ENCODE measurements at regions not wholly inside any gene's neighbourhood (a gene's known extent, or its start where the extent isn't known, plus 50 kb on each side); places are given as distances from the start of the nearest gene placed in this dataset.

DNA sequence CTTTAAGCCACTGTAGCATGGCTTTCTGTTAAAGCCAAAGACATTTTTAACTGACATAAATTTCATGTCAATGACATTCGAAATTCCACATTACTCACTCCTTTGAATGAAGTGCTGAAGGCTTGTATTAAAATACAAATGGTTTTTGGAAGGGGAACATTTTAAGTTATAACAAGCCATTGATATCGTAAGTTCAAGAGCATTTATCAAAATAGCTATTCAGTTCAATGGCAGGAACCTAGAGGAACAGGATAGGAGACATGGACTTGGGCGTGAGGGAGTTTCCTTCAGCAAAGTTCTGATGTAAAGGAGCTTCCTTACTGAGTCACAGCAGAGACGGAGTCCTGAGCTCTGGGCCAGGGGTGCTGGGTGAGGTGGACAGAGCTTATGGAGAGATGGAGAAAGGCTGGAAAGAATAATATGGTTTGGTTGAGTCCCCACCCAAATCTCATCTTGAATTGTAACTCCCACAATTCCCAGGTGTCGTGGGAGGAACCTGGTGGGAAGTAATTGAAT is 631.8 kb downstream of the BNC2 start:
- TF ChIP-seq EZH2 (IDR thresholded peaks at IDR 0.05; ENCODE audit: low read depth), result no peak
- TF ChIP-seq, protein P1, sequence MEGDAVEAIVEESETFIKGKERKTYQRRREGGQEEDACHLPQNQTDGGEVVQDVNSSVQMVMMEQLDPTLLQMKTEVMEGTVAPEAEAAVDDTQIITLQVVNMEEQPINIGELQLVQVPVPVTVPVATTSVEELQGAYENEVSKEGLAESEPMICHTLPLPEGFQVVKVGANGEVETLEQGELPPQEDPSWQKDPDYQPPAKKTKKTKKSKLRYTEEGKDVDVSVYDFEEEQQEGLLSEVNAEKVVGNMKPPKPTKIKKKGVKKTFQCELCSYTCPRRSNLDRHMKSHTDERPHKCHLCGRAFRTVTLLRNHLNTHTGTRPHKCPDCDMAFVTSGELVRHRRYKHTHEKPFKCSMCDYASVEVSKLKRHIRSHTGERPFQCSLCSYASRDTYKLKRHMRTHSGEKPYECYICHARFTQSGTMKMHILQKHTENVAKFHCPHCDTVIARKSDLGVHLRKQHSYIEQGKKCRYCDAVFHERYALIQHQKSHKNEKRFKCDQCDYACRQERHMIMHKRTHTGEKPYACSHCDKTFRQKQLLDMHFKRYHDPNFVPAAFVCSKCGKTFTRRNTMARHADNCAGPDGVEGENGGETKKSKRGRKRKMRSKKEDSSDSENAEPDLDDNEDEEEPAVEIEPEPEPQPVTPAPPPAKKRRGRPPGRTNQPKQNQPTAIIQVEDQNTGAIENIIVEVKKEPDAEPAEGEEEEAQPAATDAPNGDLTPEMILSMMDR (conservative IDR thresholded peaks at IDR 0.05), result no peak
